ENCODE measurements at regions not wholly inside any gene's neighbourhood (a gene's known extent, or its start where the extent isn't known, plus 50 kb on each side); places are given as distances from the start of the nearest gene placed in this dataset.

DNA sequence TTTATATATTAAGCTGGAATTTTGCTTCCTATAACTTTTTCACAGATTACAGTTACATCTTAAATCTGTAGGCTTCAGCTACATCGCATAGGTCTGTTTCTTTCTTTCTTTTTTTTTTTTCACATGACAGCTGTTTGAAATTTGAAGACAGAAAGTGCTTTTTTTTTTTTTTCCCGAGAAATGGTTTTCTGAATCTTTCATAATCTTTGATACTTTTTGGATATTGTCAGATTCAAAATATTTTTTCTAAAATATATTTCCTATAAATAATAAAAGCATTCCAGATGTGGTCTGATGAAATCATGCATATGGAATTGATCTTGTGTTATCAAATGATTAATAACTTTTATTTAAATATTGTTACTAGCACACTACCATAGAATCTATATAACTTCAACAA is 212.2 kb downstream of the TAF11L14 start:
- FAIRE-seq (no peak), ATAC-seq (no peak), DNase-seq (ENCODE audit: extremely low read depth in 1 of 4, low spot score in 3 of 4) (no peak)
- no peak overlapping the region for H3K9ac ChIP-seq (ENCODE audit: insufficient read depth in 1 of 2, low read depth in 2 of 2, low read length in 2 of 2)
- no peaks in the 10 kb centered on the region for H3K79me2 ChIP-seq (ENCODE audit: control insufficient read depth, insufficient read depth, low read length)
- in situ Hi-C loops (cut with MboI): no loop called here
- intact Hi-C loops (cut with micrococcal nuclease): no loop called here
- H3K27ac ChIP-seq (ENCODE audit: extremely low read depth, low read depth, low read length): no peak overlapping the region
- H3K9me3 ChIP-seq (replicated peaks; ENCODE audit: control insufficient read depth, insufficient read depth, low read depth, low read length): no peaks in the 10 kb centered on the region
- H3K4me2 ChIP-seq (ENCODE audit: insufficient read depth, low read length): no peak overlapping the region
- no peaks in the 10 kb centered on the region for H4K20me1 ChIP-seq (replicated peaks; ENCODE audit: control insufficient read depth, insufficient read depth, low read length)
- no TSS peak for BruUV-seq (replicated peaks)
- no peaks in the 10 kb centered on the region for H3K27me3 ChIP-seq (ENCODE audit: control insufficient read depth in 2 of 2, insufficient read depth in 2 of 2, low read length in 2 of 2)
- 0% methylated on average over 2 of the region's 2 CpGs for WGBS (ENCODE audit: insufficient coverage, low coverage, missing lambda C conversion rate)
- H3K9me1 ChIP-seq (ENCODE audit: control insufficient read depth, insufficient read depth, low read length): no peaks in the 10 kb centered on the region
- POLR2A ChIA-PET: no interaction called here
- CTCF ChIA-PET (ENCODE audit: low intra/inter-chr PET ratio): no interaction called here
- no peaks in the 10 kb centered on the region for H3K36me3 ChIP-seq (ENCODE audit: control insufficient read depth, insufficient read depth, low read length)
- no peak for TF ChIP-seq ARID2 (IDR thresholded peaks at IDR 0.05)
- TF ChIP-seq HLTF (IDR thresholded peaks at IDR 0.05): no peak
- TF ChIP-seq, protein P1, sequence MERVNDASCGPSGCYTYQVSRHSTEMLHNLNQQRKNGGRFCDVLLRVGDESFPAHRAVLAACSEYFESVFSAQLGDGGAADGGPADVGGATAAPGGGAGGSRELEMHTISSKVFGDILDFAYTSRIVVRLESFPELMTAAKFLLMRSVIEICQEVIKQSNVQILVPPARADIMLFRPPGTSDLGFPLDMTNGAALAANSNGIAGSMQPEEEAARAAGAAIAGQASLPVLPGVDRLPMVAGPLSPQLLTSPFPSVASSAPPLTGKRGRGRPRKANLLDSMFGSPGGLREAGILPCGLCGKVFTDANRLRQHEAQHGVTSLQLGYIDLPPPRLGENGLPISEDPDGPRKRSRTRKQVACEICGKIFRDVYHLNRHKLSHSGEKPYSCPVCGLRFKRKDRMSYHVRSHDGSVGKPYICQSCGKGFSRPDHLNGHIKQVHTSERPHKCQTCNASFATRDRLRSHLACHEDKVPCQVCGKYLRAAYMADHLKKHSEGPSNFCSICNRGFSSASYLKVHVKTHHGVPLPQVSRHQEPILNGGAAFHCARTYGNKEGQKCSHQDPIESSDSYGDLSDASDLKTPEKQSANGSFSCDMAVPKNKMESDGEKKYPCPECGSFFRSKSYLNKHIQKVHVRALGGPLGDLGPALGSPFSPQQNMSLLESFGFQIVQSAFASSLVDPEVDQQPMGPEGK (CRISPR knock-in tag; IDR thresholded peaks at IDR 0.05; ENCODE audit: borderline replicate concordance): no peak
- TF ChIP-seq MTA3 (IDR thresholded peaks at IDR 0.05; ENCODE audit: borderline replicate concordance): no peak
- TF ChIP-seq LEF1 (IDR thresholded peaks at IDR 0.05): no peak
- TF ChIP-seq ZNF24 (IDR thresholded peaks at IDR 0.05): no peak
- no peak for TF ChIP-seq RB1 (IDR thresholded peaks at IDR 0.05; ENCODE audit: low read depth)
- no peak for TF ChIP-seq TRIM24 (IDR thresholded peaks at IDR 0.05)
- no peak for TF ChIP-seq WHSC1 (IDR thresholded peaks at IDR 0.05; ENCODE audit: low read length)
- no peak for TF ChIP-seq HDAC6 (IDR thresholded peaks at IDR 0.05; ENCODE audit: low read depth, low read length)
- TF ChIP-seq ZNF347 (CRISPR knock-in tag; IDR thresholded peaks at IDR 0.05; ENCODE audit: low read depth): no peak
- TF ChIP-seq CAMTA2 (CRISPR knock-in tag; conservative IDR thresholded peaks at IDR 0.05): no peak
- no peak for TF ChIP-seq CXXC5 (CRISPR knock-in tag; IDR thresholded peaks at IDR 0.05)
- TF ChIP-seq PRMT5 (CRISPR knock-in tag; IDR thresholded peaks at IDR 0.05): no peak
- TF ChIP-seq, protein P2, sequence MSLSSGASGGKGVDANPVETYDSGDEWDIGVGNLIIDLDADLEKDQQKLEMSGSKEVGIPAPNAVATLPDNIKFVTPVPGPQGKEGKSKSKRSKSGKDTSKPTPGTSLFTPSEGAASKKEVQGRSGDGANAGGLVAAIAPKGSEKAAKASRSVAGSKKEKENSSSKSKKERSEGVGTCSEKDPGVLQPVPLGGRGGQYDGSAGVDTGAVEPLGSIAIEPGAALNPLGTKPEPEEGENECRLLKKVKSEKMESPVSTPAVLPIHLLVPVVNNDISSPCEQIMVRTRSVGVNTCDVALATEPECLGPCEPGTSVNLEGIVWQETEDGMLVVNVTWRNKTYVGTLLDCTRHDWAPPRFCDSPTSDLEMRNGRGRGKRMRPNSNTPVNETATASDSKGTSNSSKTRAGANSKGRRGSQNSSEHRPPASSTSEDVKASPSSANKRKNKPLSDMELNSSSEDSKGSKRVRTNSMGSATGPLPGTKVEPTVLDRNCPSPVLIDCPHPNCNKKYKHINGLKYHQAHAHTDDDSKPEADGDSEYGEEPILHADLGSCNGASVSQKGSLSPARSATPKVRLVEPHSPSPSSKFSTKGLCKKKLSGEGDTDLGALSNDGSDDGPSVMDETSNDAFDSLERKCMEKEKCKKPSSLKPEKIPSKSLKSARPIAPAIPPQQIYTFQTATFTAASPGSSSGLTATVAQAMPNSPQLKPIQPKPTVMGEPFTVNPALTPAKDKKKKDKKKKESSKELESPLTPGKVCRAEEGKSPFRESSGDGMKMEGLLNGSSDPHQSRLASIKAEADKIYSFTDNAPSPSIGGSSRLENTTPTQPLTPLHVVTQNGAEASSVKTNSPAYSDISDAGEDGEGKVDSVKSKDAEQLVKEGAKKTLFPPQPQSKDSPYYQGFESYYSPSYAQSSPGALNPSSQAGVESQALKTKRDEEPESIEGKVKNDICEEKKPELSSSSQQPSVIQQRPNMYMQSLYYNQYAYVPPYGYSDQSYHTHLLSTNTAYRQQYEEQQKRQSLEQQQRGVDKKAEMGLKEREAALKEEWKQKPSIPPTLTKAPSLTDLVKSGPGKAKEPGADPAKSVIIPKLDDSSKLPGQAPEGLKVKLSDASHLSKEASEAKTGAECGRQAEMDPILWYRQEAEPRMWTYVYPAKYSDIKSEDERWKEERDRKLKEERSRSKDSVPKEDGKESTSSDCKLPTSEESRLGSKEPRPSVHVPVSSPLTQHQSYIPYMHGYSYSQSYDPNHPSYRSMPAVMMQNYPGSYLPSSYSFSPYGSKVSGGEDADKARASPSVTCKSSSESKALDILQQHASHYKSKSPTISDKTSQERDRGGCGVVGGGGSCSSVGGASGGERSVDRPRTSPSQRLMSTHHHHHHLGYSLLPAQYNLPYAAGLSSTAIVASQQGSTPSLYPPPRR (CRISPR knock-in tag; IDR thresholded peaks at IDR 0.05; ENCODE audit: borderline replicate concordance): no peak
- TF ChIP-seq CBX2 (IDR thresholded peaks at IDR 0.05; ENCODE audit: insufficient read depth, low read length, poor library complexity, severe bottlenecking): no peak
- TF ChIP-seq HIVEP1 (CRISPR knock-in tag; IDR thresholded peaks at IDR 0.05): no peak
- TF ChIP-seq CEBPG (CRISPR knock-in tag; IDR thresholded peaks at IDR 0.05): no peak
- TF ChIP-seq CEBPG (tag; conservative IDR thresholded peaks at IDR 0.05 in 1 of 2, IDR thresholded peaks at IDR 0.05 in 1 of 2): no peak
- TF ChIP-seq, protein P3, sequence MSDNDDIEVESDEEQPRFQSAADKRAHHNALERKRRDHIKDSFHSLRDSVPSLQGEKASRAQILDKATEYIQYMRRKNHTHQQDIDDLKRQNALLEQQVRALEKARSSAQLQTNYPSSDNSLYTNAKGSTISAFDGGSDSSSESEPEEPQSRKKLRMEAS (CRISPR knock-in tag; IDR thresholded peaks at IDR 0.05): no peak
- H2AFZ ChIP-seq (ENCODE audit: low read depth, low read length): no peak overlapping the region
- no peak overlapping the region for H3K4me3 ChIP-seq
- no peaks in the 10 kb centered on the region for H3K4me1 ChIP-seq (replicated peaks in 1 of 2; ENCODE audit: control insufficient read depth in 2 of 2, insufficient read depth in 2 of 2, low read length in 2 of 2)
